IPS DF 6.9 (cell line): ENCODE measurements at regions not wholly inside any gene's neighbourhood (a gene's known extent, or its start where the extent isn't known, plus 50 kb on each side); places are given as distances from the start of the nearest gene placed in this dataset.

ENCODE experiments used
- DNase-seq: peaks from one replicate; pipeline ENCODE4 v3.0.0-alpha.2; 2013; ENCODE audit warnings: low read depth, low spot score
- H3K27ac ChIP-seq: one replicate; pipeline ENCODE4 v1.5.1; 2013; ENCODE audit warnings: low read length, control low read depth
- H3K27me3 ChIP-seq: 2 replicates; pipeline ENCODE4 v1.6.1; 2013; ENCODE audit warnings: mild to moderate bottlenecking, low read length; ENCODE audit not compliant: control insufficient read depth, insufficient read depth
- H3K36me3 ChIP-seq: 2 replicates; pipeline ENCODE4 v1.6.1; 2013; ENCODE audit warnings: low read length; ENCODE audit not compliant: control insufficient read depth, insufficient read depth
- H3K4me1 ChIP-seq: 2 replicates; pipeline ENCODE4 v1.6.1; 2013; ENCODE audit warnings: low read length; ENCODE audit not compliant: control insufficient read depth, insufficient read depth
- H3K4me3 ChIP-seq: 2 replicates; pipeline ENCODE4 v1.5.1; 2013; ENCODE audit warnings: mild to moderate bottlenecking, low read length
- H3K9me3 ChIP-seq: 2 replicates; pipeline ENCODE4 v1.6.1; 2013; ENCODE audit warnings: low read length, inconsistent platforms; ENCODE audit not compliant: control insufficient read depth, insufficient read depth
- WGBS: extraction: QIAGEN DNeasy Blood & Tissue Kit; methylation state at CpG from one replicate; pipeline ENCODE4 v1.1.7; 2013; ENCODE audit warnings: mixed read lengths, missing lambda C conversion rate; ENCODE audit not compliant: insufficient read length, insufficient coverage; 5-methylcytosine and 5-hydroxymethylcytosine counted together

DNA sequence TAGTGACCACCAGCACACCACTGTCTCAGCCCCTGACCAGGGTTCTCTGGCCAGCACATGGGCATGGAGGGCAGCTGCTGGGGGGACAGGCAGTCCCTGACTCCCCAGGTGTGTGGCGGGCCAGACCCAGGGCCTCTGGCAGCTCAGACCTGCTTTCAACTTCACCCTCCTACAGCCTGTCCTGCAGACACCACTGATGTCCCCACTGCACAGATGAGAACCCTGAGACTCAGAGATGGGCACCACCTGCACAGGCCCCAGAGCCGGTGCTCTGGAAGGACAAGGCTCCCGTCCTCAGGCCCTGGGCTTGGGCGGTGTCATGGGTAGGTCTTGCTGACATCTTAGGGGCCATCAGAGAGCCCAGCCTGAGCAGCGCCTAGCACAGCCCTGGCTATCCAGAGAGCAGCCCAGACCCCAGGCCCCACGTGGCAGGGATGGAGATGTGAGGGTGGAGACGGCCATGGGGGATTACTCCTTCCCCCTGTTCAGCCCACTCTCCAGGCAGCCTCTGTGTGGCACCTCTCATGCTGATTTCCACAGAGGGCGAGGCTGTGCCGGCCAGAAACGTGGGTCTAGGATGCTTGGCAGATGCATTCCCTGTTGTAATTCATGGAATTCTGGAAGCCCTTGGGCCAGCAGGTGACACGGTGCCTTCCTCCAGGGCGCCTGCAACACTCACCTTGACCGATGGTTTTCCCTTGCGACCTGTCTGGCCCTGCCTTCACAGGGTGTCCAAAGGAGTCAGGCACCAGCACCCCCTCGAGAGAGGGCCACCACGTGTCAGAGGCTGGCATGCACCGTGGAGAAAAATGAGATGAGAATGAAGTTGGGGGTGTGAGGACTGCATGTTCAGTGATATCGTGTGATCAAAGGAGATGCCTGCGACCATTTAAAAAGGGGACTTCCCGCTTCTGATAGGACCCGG is 61.2 kb upstream of the GLI2 start:
- Histone ChIP-seq H3K27ac (no peak overlapping the region), H3K4me1 (no peaks in the 10 kb centered on the region), H3K4me3 (no peak overlapping the region), H3K9me3 (no peaks in the 10 kb centered on the region), H3K27me3 (peaks cover 2% of the 10 kb centered on the region), H3K36me3 (no peaks in the 10 kb centered on the region)
- DNase-seq: no peak
- no CpG with 5 or more reads among the region's 21 CpGs for WGBS

DNA sequence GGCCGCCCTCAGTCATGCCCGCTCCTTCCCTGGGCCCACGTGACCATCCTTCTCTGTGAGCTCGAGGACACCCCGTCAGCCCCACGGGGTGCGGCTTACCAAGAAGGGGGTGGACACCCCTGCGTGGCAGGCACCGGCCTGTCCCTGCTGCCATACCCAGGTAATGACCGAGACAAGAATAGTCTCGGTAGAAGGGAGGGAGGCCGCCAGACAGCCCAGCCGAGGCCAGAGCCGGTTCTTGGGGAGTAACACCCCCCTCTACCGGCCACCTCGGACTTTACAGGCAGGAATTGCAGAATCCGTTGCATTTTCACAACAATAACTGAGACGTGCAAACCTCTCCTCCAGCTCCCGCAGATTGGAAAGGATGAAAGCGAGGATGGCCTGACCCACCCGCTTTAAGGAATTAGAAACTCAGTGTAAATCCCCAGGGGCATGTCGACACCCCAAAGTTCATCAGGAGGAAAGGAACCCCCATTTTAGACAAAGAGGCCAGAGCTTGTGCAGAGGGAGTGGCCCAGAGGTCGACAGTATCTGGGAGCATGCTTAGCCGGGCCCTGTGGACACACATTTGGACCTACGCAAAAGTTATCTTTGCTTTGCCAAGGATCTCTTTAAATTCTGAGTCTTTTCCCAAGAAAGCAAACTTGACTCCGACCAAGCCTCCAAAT is 60.1 kb upstream of the GLI2 start:
- no peak for DNase-seq
- Histone ChIP-seq H3K9me3 (no peaks in the 10 kb centered on the region), H3K27me3 (no peaks in the 10 kb centered on the region), H3K4me3 (no peak overlapping the region), H3K27ac (no peak overlapping the region), H3K36me3 (no peaks in the 10 kb centered on the region), H3K4me1 (no peaks in the 10 kb centered on the region)
- WGBS: no CpG with 5 or more reads among the region's 26 CpGs

DNA sequence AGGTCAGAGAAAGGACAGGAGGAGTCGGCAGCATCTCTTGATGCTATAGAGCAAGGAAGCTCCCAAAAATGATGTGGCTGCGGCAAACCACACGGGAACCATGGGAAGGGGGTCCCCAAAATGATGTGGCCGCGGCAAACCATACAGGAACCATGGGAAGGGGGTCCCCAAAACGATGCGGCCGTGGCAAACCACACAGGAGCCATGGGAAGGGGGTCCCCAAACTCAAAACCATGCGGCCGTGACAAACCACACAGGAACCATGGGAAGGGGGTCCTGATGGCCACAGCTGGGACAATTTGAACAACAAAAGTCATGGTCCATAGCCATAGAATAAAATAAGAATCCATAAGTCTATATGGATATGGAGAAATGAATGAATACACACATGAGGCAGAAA is 58.4 kb upstream of the GLI2 start:
- DNase-seq: no peak
- no peaks in the 10 kb centered on the region for H3K27me3 ChIP-seq
- WGBS: no CpG with 5 or more reads among the region's 10 CpGs

DNA sequence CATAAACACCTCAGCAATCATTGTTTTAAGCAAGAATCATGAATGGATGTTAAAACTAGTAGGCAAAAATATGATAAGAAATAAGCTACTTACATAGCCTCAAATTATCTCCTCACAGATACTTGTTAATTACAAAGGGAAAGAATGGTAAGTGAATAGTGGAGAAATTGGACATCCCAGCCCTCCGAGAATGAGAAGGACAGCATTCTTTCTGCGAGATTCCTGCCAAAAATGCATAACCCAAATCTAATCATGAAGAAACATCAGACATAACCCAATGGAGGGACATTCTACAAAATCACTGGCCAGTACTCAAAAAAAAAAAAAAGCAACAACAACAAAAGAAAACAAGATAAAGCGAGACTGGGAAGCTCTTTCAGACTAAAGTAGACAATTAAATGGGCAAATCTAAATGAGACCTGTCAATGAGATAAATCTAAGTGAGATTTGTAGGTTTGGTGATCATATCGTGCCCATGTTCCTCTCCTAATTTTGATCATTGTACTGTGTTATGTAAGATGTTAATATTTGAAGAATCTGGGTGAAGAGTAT is 57.9 kb upstream of the GLI2 start:
- no CpG with 5 or more reads among the region's 4 CpGs for WGBS
- Histone ChIP-seq H3K4me1 (no peaks in the 10 kb centered on the region), H3K9me3 (no peaks in the 10 kb centered on the region), H3K27me3 (no peaks in the 10 kb centered on the region), H3K4me3 (no peak overlapping the region), H3K36me3 (no peaks in the 10 kb centered on the region), H3K27ac (no peak overlapping the region)
- DNase-seq: no peak

More for the DNA sequence above, 58.4 kb upstream of the GLI2 start:
- H3K27ac ChIP-seq: no peak overlapping the region
- no peaks in the 10 kb centered on the region for H3K36me3 ChIP-seq
- no peaks in the 10 kb centered on the region for H3K4me1 ChIP-seq
- H3K9me3 ChIP-seq: no peaks in the 10 kb centered on the region
- no peak overlapping the region for H3K4me3 ChIP-seq

DNA sequence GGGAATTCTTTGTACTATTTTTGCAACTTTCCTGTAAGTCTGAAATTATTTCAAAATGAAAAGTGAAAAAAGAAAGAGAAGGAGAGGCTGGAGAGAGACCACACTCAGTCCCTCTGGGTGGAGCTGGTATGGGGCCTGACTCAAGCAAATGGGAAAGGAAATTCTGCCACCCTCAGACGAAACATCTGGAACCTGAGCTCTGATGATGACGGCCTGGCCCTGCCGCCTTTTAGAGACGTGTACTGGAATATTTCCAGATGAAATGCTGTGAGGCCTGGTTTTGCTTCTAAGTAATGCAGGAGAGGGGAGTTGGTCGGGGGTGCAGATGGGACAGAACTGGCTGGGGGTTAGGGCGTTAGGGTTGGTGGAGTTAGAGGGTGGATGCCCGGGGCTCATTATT is 57.4 kb upstream of the GLI2 start:
- H3K36me3 ChIP-seq: no peaks in the 10 kb centered on the region
- no CpG with 5 or more reads among the region's 7 CpGs for WGBS
- no peaks in the 10 kb centered on the region for H3K27me3 ChIP-seq

DNA sequence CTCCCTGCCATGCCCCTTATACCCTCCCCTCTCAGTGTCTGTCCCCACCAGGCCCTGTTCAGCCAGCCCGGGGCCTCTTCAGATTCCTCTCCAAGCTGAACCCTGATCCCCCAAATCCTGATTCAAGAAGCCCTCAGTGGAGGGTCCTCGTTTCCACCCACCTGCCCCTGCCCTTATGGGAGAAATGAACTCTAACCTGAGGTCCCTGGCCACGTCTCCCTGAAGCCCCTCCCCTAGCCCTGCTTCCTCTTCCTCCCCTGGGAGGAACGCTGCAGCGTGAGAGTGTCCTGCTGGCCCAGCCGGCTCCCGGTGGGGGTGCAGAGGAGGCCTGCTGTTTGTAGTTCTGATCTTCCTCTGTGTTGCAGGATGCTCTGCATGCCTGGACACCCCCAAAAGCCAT is 56.7 kb upstream of the GLI2 start:
- no peaks in the 10 kb centered on the region for H3K9me3 ChIP-seq
- H3K4me3 ChIP-seq: no peak overlapping the region
- no peaks in the 10 kb centered on the region for H3K4me1 ChIP-seq
- H3K27ac ChIP-seq: no peak overlapping the region
- DNase-seq: no peak
- WGBS: no CpG with 5 or more reads among the region's 7 CpGs
- H3K36me3 ChIP-seq: no peaks in the 10 kb centered on the region
- H3K27me3 ChIP-seq: no peaks in the 10 kb centered on the region

More for the DNA sequence above, 57.4 kb upstream of the GLI2 start:
- Histone ChIP-seq H3K27ac (no peak overlapping the region), H3K4me3 (no peak overlapping the region), H3K4me1 (no peaks in the 10 kb centered on the region), H3K9me3 (no peaks in the 10 kb centered on the region)
- DNase-seq: no peak

DNA sequence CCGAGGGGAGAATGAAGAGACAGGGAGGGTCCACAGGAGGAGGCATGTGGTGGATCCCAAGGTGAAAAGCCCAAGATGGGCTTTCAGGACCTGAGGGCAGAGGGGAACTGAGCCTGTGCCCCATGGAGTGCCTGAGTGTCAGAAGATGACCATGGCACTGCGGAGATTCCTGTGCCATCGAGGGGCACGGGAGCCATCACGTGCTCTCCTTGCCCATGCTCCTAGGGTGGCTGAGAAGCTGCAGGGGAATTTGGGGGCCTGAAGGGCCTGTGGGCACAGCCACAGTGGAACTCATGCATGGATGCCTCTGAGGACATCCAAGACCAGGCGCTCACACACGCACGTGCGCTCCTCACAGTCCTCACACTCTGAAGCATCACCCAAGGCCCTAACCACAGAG is 56.1 kb upstream of the GLI2 start:
- DNase-seq: no peak
- no peaks in the 10 kb centered on the region for H3K36me3 ChIP-seq
- H3K27me3 ChIP-seq: no peaks in the 10 kb centered on the region
- no peaks in the 10 kb centered on the region for H3K9me3 ChIP-seq
- no peaks in the 10 kb centered on the region for H3K4me1 ChIP-seq
- WGBS: no CpG with 5 or more reads among the region's 9 CpGs
- H3K27ac ChIP-seq: no peak overlapping the region
- H3K4me3 ChIP-seq: no peak overlapping the region

DNA sequence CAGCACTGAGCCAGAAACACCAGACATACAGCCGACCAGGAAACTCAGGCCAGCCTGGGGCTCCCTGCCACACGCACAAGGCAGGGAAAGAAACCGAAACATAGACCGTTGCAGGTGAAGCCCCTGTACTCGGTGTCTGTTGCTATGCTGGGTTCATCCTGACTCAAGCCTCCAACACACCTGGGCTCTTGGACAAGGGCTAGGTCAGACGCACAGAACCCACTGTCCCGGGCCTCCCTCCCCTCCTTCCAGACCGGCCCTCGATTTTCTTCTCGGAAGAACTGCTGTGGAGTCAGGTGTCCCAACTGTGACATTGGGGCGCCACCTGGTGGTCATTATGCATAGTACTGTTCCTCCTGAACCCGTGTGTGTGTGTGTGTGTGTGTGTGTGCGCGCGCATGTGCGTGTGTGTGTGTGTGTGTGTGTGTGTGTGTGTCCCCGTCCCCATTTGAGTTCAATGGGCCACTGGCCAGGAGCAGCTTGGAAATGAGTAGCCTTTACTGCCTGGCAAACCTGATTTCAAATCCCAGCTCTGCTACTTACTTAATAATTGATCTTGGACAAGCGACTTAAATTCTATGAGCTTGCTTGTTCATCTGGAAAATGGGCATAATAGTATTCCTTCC is 55.4 kb upstream of the GLI2 start:
- H3K4me3 ChIP-seq: no peak overlapping the region
- no peaks in the 10 kb centered on the region for H3K9me3 ChIP-seq
- WGBS: no CpG with 5 or more reads among the region's 18 CpGs
- no peaks in the 10 kb centered on the region for H3K4me1 ChIP-seq
- no peaks in the 10 kb centered on the region for H3K27me3 ChIP-seq
- no peaks in the 10 kb centered on the region for H3K36me3 ChIP-seq
- peak; percentile 95 for DNase-seq
- no peak overlapping the region for H3K27ac ChIP-seq

DNA sequence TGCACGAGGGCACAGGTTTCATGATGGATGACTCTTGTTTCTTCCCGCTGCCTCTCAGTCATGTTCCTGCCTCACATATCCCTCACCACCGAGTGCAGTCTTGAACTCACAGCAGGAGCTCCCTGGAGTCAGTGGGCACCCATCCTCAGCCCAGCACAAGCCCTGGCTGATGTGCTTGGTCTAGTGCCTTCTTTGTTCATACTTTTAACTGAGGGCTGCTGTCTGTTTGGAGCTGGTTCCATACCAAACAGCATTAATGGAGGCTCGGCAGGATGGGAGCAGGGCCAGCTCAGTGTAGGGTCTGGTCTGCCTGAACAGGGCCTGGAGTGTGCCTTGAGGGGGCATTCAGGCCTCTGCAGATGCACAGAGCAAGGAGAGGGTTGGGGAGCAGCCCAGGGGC is 54.5 kb upstream of the GLI2 start:
- H3K4me3 ChIP-seq: no peak overlapping the region
- H3K36me3 ChIP-seq: no peaks in the 10 kb centered on the region
- no peaks in the 10 kb centered on the region for H3K4me1 ChIP-seq
- no peaks in the 10 kb centered on the region for H3K27me3 ChIP-seq
- H3K9me3 ChIP-seq: no peaks in the 10 kb centered on the region
- WGBS: no CpG with 5 or more reads among the region's 4 CpGs
- DNase-seq: no peak
- H3K27ac ChIP-seq: no peak overlapping the region

DNA sequence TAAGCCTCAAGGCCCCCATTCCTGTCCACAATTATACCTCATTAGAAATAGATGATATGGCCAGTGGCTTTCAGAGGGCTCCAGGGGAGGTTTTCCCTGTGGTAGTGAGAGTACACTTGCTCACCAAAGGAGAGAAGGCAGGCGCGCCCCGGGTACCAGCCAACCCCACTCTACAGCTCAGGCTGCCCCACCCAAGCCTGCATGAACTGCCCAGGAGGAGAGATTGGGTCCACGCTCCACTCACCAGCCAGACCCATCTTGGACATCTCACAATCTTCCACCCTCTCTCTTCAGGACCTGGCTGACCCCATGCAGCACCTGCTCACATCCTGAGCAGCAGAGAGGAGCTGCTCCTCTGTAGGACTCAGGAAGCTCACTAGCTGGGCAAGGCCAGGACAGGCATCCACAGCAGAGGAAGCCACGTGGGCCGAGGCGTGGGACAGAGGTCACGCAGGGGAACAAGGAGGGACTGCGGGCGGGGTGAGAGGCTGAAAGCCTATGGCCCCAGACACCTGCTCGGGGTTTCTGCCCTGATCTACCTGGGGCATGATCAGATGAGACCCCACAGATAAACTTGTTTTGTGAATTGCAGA is 53.9 kb upstream of the GLI2 start:
- Histone ChIP-seq H3K36me3 (no peaks in the 10 kb centered on the region), H3K4me3 (no peak overlapping the region), H3K27me3 (no peaks in the 10 kb centered on the region), H3K27ac (no peak overlapping the region), H3K9me3 (no peaks in the 10 kb centered on the region), H3K4me1 (no peaks in the 10 kb centered on the region)
- DNase-seq: no peak
- no CpG with 5 or more reads among the region's 11 CpGs for WGBS
